Neural cell (in vitro differentiated cells): ENCODE measurements at regions not wholly inside any gene's neighbourhood (a gene's known extent, or its start where the extent isn't known, plus 50 kb on each side); places are given as distances from the start of the nearest gene placed in this dataset.

Experiments used
- H2AFZ ChIP-seq: fragments of 200-600, 300-800 bp; sonication (generic), shearing (Covaris generic); 2 replicates; pipeline ENCODE4 v1.6.0; 2014; ENCODE audit warnings: low read depth, mild to moderate bottlenecking, antibody characterized with exemption, low read length, moderate library complexity
- H3F3A ChIP-seq: fragments of 200-600 bp; shearing (Covaris generic); 2 replicates; pipeline ENCODE4 v1.6.1; 2016; ENCODE audit warnings: mild to moderate bottlenecking, moderate library complexity, mixed read lengths, antibody characterized with exemption, low read length; ENCODE audit not compliant: insufficient read depth, poor library complexity, severe bottlenecking
- H3K27ac ChIP-seq: fragments of 200-600, 300-800 bp; sonication (generic), shearing (Covaris generic); 2 replicates; pipeline ENCODE4 v1.5.1; 2014; ENCODE audit warnings: mild to moderate bottlenecking, low read length, moderate library complexity
- H3K27me3 ChIP-seq: fragments of 300-800, 200-600 bp; sonication (generic), shearing (Covaris generic); 2 replicates; pipeline ENCODE4 v1.6.0; 2014; ENCODE audit warnings: mild to moderate bottlenecking, low read depth, low read length, moderate library complexity; ENCODE audit not compliant: insufficient read depth
- H3K36me3 ChIP-seq: fragments of 300-800, 200-600 bp; sonication (generic), shearing (Covaris generic); 2 replicates; pipeline ENCODE4 v1.5.1; 2014; ENCODE audit warnings: mild to moderate bottlenecking, antibody characterized with exemption, low read length, moderate library complexity; ENCODE audit not compliant: insufficient read depth
- H3K4me2 ChIP-seq: fragments of 300-800, 200-600 bp; sonication (generic), shearing (Covaris generic); 2 replicates; pipeline ENCODE4 v1.6.0; 2014; ENCODE audit warnings: mild to moderate bottlenecking, low read length
- H3K4me3 ChIP-seq: fragments of 300-800, 200-600 bp; sonication (generic), shearing (Covaris generic); 2 replicates; pipeline ENCODE4 v1.5.1; 2014; ENCODE audit warnings: mild to moderate bottlenecking, low read length, moderate library complexity
- H3K79me2 ChIP-seq: fragments of 200-600 bp; shearing (Covaris generic); replicated peaks from 2 replicates; pipeline ENCODE4 v1.6.0; 2014; ENCODE audit warnings: mild to moderate bottlenecking, low read length, moderate library complexity; ENCODE audit not compliant: insufficient read depth
- H3K9ac ChIP-seq: fragments of 300-800, 200-600 bp; sonication (generic), shearing (Covaris generic); 2 replicates; pipeline ENCODE4 v1.6.1; 2016; ENCODE audit warnings: mild to moderate bottlenecking, low read length, mixed read lengths
- H3K9me2 ChIP-seq: fragments of 200-600 bp; shearing (Covaris generic); 2 replicates; pipeline ENCODE4 v1.6.1; 2016; ENCODE audit warnings: mild to moderate bottlenecking, low read length, mixed read lengths; ENCODE audit not compliant: insufficient read depth
- H3K9me3 ChIP-seq: fragments of 200-600, 300-800 bp; sonication (generic), shearing (Covaris generic); 2 replicates; pipeline ENCODE4 v1.6.1; 2016; ENCODE audit warnings: mild to moderate bottlenecking, mixed run types, low read length, moderate library complexity, mixed read lengths
- H4K20me1 ChIP-seq: fragments of 200-600 bp; shearing (Covaris generic); 2 replicates; pipeline ENCODE4 v1.6.1; 2016; ENCODE audit warnings: mild to moderate bottlenecking, mixed run types; ENCODE audit not compliant: insufficient read depth
- CTCF ChIP-seq: fragments of 450-650 bp; IDR thresholded peaks from 2 replicates; pipeline ENCODE4 v1.5.1; 2014; ENCODE audit warnings: antibody characterized with exemption, mild to moderate bottlenecking, moderate library complexity; ENCODE audit not compliant: poor library complexity, severe bottlenecking
- EP300 ChIP-seq: fragments of 450-650 bp; conservative IDR thresholded peaks from 2 replicates; pipeline ENCODE4 v1.6.1; 2014; ENCODE audit warnings: antibody characterized with exemption, mild to moderate bottlenecking, moderate library complexity; ENCODE audit not compliant: poor library complexity, severe bottlenecking
- EZH2 ChIP-seq: fragments of 200-600, 300-800 bp; shearing (Covaris generic), sonication (generic); IDR thresholded peaks from 2 replicates; pipeline ENCODE4 v1.6.1; 2014; ENCODE audit warnings: antibody characterized with exemption, low read length, borderline replicate concordance, mild to moderate bottlenecking; ENCODE audit not compliant: insufficient read depth, poor library complexity, severe bottlenecking
- MXI1 ChIP-seq: fragments of 450-650 bp; conservative IDR thresholded peaks from 2 replicates; pipeline ENCODE4 v1.6.1; 2014; ENCODE audit warnings: antibody characterized with exemption, mild to moderate bottlenecking; ENCODE audit not compliant: poor library complexity, severe bottlenecking
- POLR2AphosphoS5 ChIP-seq: IDR thresholded peaks from 2 replicates; pipeline ENCODE4 v1.6.1; 2012
- RAD21 ChIP-seq: fragments of 450-650 bp; conservative IDR thresholded peaks from 2 replicates; pipeline ENCODE4 v1.6.1; 2014; ENCODE audit warnings: antibody characterized with exemption, mild to moderate bottlenecking, moderate library complexity
- REST ChIP-seq: IDR thresholded peaks from 2 replicates; pipeline ENCODE4 v1.6.1; 2012; ENCODE audit warnings: borderline replicate concordance
- SMC3 ChIP-seq: fragments of 450-650 bp; conservative IDR thresholded peaks from 2 replicates; pipeline ENCODE4 v1.6.1; 2014; ENCODE audit warnings: antibody characterized with exemption, mild to moderate bottlenecking, moderate library complexity; ENCODE audit not compliant: poor library complexity
- TAF1 ChIP-seq: IDR thresholded peaks from 2 replicates; pipeline ENCODE4 v1.6.1; 2012; ENCODE audit warnings: low read depth

GRCh38 chr2:39849064-39849463, 70.0 kb upstream of the THUMPD2 start:
- Histone ChIP-seq H3K4me3 (no peak overlapping the region), H3K27me3 (no peaks in the 10 kb centered on the region), H2AFZ (no peak overlapping the region), H3K79me2 (no peaks in the 10 kb centered on the region), H3K9me2 (no peaks in the 10 kb centered on the region), H3F3A (no peaks in the 10 kb centered on the region), H3K9ac (no peak overlapping the region), H3K9me3 (no peaks in the 10 kb centered on the region), H4K20me1 (no peaks in the 10 kb centered on the region), H3K36me3 (no peaks in the 10 kb centered on the region), H3K4me2 (no peak overlapping the region), H3K27ac (no peak overlapping the region)
- no peak for TF ChIP-seq POLR2AphosphoS5
- TF ChIP-seq EZH2, result no peak
- no peak for TF ChIP-seq REST
- TF ChIP-seq MXI1, result no peak
- TF ChIP-seq TAF1, result no peak
- TF ChIP-seq SMC3, result no peak
- no peak for TF ChIP-seq RAD21
- TF ChIP-seq CTCF, result no peak
- TF ChIP-seq EP300, result no peak

GRCh38 chr2:39845460-39846146, 66.5 kb upstream of the THUMPD2 start:
- Histone ChIP-seq H4K20me1 (no peaks in the 10 kb centered on the region), H3K79me2 (no peaks in the 10 kb centered on the region), H3K27ac (no peak overlapping the region), H3K9ac (no peak overlapping the region), H3K27me3 (no peaks in the 10 kb centered on the region), H2AFZ (no peak overlapping the region), H3K9me3 (no peaks in the 10 kb centered on the region), H3F3A (no peaks in the 10 kb centered on the region), H3K9me2 (no peaks in the 10 kb centered on the region), H3K4me3 (no peak overlapping the region), H3K36me3 (no peaks in the 10 kb centered on the region), H3K4me2 (no peak overlapping the region)
- TF ChIP-seq EZH2, result no peak
- no peak for TF ChIP-seq CTCF
- TF ChIP-seq MXI1, result no peak
- no peak for TF ChIP-seq REST
- TF ChIP-seq RAD21, result no peak
- no peak for TF ChIP-seq SMC3
- TF ChIP-seq TAF1, result no peak
- no peak for TF ChIP-seq EP300
- no peak for TF ChIP-seq POLR2AphosphoS5
